GM12878 (cell line): ENCODE measurements at regions not wholly inside any gene's neighbourhood (a gene's known extent, or its start where the extent isn't known, plus 50 kb on each side); places are given as distances from the start of the nearest gene placed in this dataset.

Experiments used
- ATAC-seq: fragments of 200-7000 bp; cut with Tn5 transposase; 3 replicates; pipeline ENCODE4 v1.9.1; 2020; ENCODE audit warnings: mild to moderate bottlenecking, moderate library complexity
- BruUV-seq: library from RNA; stranded (reverse); fragments of 400-500 nt; replicated peaks from 2 replicates; lab custom pipeline; 2021; lab: Mats Ljungman, UMichigan
- CTCF ChIA-PET: fragments of 300-600 bp; sonication (Branson Sonifier 250); formaldehyde crosslinking; extraction: SDS; loops from one replicate; lab custom pipeline; 2021; ENCODE audit warnings: inconsistent platforms; lab: Yijun Ruan, JAX
- POLR2A ChIA-PET: fragments of 350-600 bp; formaldehyde crosslinking; extraction: SDS; loops from one replicate; lab custom pipeline; 2021; ENCODE audit warnings: inconsistent platforms; lab: Charles Lee
- RAD21 ChIA-PET: fragments of 300-600 bp; sonication (Branson Sonifier 250); formaldehyde crosslinking; loops from one replicate; lab custom pipeline; 2023; ENCODE audit warnings: antibody characterized with exemption; ENCODE audit not compliant: unreplicated experiment; lab: Charles Lee
- SMC1A ChIA-PET: fragments of 300-600 bp; sonication (Branson Sonifier 250); formaldehyde crosslinking; loops from one replicate; lab custom pipeline; 2023; ENCODE audit not compliant: unreplicated experiment, uncharacterized antibody; lab: Charles Lee
- DNase-seq: peaks from one replicate; pipeline ENCODE4 v3.0.0-alpha.2; 2011; ENCODE audit warnings: low read depth, low spot score
- FAIRE-seq: peaks from 3 replicates; lab custom pipeline; 2011; peaks lifted over from hg19 to GRCh38; lab: Jason Lieb, UNC
- H2AFZ ChIP-seq: 2 replicates; pipeline ENCODE4 v1.6.0; 2011; ENCODE audit warnings: low read depth, low read length, control low read depth; ENCODE audit not compliant: control insufficient read depth
- H3K27ac ChIP-seq: 2 replicates; pipeline ENCODE4 v1.5.1; 2011; ENCODE audit warnings: control low read depth; ENCODE audit not compliant: control insufficient read depth, insufficient read depth
- H3K27me3 ChIP-seq, 2 experiments: replicated peaks in 1 of 2; 2 replicates each; pipeline versions ENCODE4 v1.6.0 to v1.6.1; 2011; ENCODE audit warnings: low read length in 1 of 2; ENCODE audit not compliant: control insufficient read depth in 2 of 2, insufficient read depth in 2 of 2
- H3K36me3 ChIP-seq, 2 experiments: 2 replicates each; pipeline ENCODE4 v1.5.1; 2011; ENCODE audit warnings: low read length in 1 of 2; ENCODE audit not compliant: control insufficient read depth in 2 of 2, insufficient read depth in 2 of 2
- H3K4me1 ChIP-seq: 2 replicates; pipeline ENCODE4 v1.6.1; 2011; ENCODE audit warnings: mild to moderate bottlenecking, low read length, moderate library complexity, mixed read lengths; ENCODE audit not compliant: control insufficient read depth, insufficient read depth
- H3K4me2 ChIP-seq: 2 replicates; pipeline ENCODE4 v1.6.0; 2011; ENCODE audit warnings: control low read depth; ENCODE audit not compliant: control insufficient read depth, insufficient read depth
- H3K4me3 ChIP-seq: fragments of 200-600 bp; sonication (generic); 2 replicates; pipeline ENCODE4 v1.5.1; 2016
- H3K79me2 ChIP-seq: 2 replicates; pipeline ENCODE4 v1.6.0; 2011; ENCODE audit warnings: low read length; ENCODE audit not compliant: control insufficient read depth, insufficient read depth
- H3K9ac ChIP-seq: 2 replicates; pipeline ENCODE4 v1.8.0; 2011; ENCODE audit warnings: low read length, control low read depth, mixed read lengths; ENCODE audit not compliant: control insufficient read depth, insufficient read depth
- H3K9me3 ChIP-seq: replicated peaks from 3 replicates; pipeline ENCODE4 v1.5.1; 2011; ENCODE audit warnings: mild to moderate bottlenecking, low read length; ENCODE audit not compliant: control insufficient read depth, insufficient read depth
- H4K20me1 ChIP-seq: 2 replicates; pipeline ENCODE4 v1.6.0; 2011; ENCODE audit not compliant: control insufficient read depth, insufficient read depth
- CREM ChIP-seq: IDR thresholded peaks from 2 replicates; pipeline ENCODE4 v1.6.1; 2014; ENCODE audit warnings: antibody characterized with exemption, low read depth
- NR2F1 ChIP-seq: fragments of 450-650 bp; conservative IDR thresholded peaks from 2 replicates; pipeline ENCODE4 v1.6.1; 2017; ENCODE audit warnings: mild to moderate bottlenecking
- SMARCA5 ChIP-seq: fragments of 450-650 bp; IDR thresholded peaks from 2 replicates; pipeline ENCODE4 v1.6.1; 2017; ENCODE audit warnings: mild to moderate bottlenecking
- SMC3 ChIP-seq: IDR thresholded peaks from 2 replicates; pipeline ENCODE4 v1.6.1; 2011; ENCODE audit warnings: low read length, improper control_type of control experiment, borderline replicate concordance
- ZBTB11 ChIP-seq: fragments of 450-650 bp; formaldehyde crosslinking; IDR thresholded peaks from 2 replicates; pipeline ENCODE4 v1.5.0; 2022; ENCODE audit warnings: mild to moderate bottlenecking, missing genetic modification characterization
- WGBS: methylation state at CpG from one replicate; pipeline ENCODE4 v1.1.6; 2016; ENCODE audit warnings: low lambda C conversion rate; ENCODE audit not compliant: insufficient replicate concordance, insufficient coverage; ENCODE audit errors: missing lambda C conversion rate; 5-methylcytosine and 5-hydroxymethylcytosine counted together
- in situ Hi-C: fragments of 300-500 bp; cut with MboI; formaldehyde crosslinking; loops from 9 replicates; pipeline ENCODE4 v1.14.3; 2018; ENCODE audit warnings: mixed read lengths
- intact Hi-C: fragments of 100-400 bp; cut with micrococcal nuclease; formaldehyde crosslinking; loops from one replicate; pipeline ENCODE4 v1.14.2; 2022; ENCODE audit not compliant: unreplicated experiment

DNA sequence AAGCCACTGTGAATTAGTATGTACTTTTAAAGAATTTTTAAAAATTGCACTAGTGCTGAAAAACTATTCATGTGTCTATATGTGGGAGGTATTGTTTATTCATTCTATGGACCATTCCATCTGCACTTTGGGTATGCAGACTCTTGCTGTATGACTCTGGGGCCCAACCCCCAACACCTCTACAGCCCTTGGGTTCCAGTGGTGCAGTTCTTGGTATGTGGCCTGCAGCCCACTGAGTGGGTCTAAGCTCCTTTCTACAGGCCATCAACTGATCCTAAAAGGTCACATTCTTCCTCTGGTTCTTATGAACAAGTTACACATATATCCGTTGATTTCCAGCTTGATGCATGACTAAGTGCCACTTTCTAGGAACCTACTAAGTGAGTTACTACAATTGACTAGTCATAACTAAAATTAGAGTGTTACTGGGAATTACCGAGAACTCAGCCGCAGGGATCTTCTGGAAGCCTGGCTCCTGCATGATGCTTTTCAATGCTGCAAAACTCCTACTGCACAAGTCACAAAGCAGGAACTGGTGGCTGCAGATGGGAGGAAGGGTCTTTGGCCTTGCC, 62.4 kb upstream of the MED13L start:
- BruUV-seq, result no TSS peak
- Histone ChIP-seq H3K9ac (no peak overlapping the region), H3K4me1 (peaks cover 21% of the 10 kb centered on the region), H3K79me2 (no peaks in the 10 kb centered on the region), H3K4me2 (no peak overlapping the region), H2AFZ (no peak overlapping the region), H3K9me3 (peaks cover 10% of the 10 kb centered on the region; the same call in 2 of the 3 replicates), H3K36me3 (no peaks in the 10 kb centered on the region), H4K20me1 (no peaks in the 10 kb centered on the region), H3K27ac (no peak overlapping the region), H3K4me3 (no peak overlapping the region), H3K27me3 (no peaks in the 10 kb centered on the region; a peak in 1 of 4 replicates)
- peak; percentile 18 for FAIRE-seq
- ChIA-PET SMC1A (no interaction called here), RAD21 (no interaction called here), POLR2A (no interaction called here), CTCF (no interaction called here)
- 53% methylated on average over 3 of the region's 3 CpGs for WGBS
- DNase-seq, result no peak
- TF ChIP-seq NR2F1 (no peak), CREM (no peak), ZBTB11 (CRISPR knock-in tag) (no peak), SMARCA5 (no peak), SMC3 (no peak)
- ATAC-seq, result no peak
- in situ Hi-C loops (no loop called here), intact Hi-C loops (loop anchor here (1.0 to 5.0 kb wide), 5 partner anchors 63 to 357 kb away; partner anchors contain the start of gene MED13L)
